GM18951 (cell line): ENCODE measurements at regions not wholly inside any gene's neighbourhood (a gene's known extent, or its start where the extent isn't known, plus 50 kb on each side); places are given as distances from the start of the nearest gene placed in this dataset.

Source experiments
- POLR2A ChIP-seq: IDR thresholded peaks from 4 replicates; pipeline ENCODE4 v1.6.1; 2011; ENCODE audit warnings: mild to moderate bottlenecking; ENCODE audit not compliant: insufficient read length, insufficient read depth; ENCODE audit errors: extremely low read depth
- in situ Hi-C: fragments of 300-500 bp; cut with MboI; formaldehyde crosslinking; loops from one replicate; pipeline ENCODE4 v1.12.0; 2022; ENCODE audit warnings: low sequenced_read_pairs, mixed read lengths, inconsistent platforms; ENCODE audit not compliant: unreplicated experiment

DNA sequence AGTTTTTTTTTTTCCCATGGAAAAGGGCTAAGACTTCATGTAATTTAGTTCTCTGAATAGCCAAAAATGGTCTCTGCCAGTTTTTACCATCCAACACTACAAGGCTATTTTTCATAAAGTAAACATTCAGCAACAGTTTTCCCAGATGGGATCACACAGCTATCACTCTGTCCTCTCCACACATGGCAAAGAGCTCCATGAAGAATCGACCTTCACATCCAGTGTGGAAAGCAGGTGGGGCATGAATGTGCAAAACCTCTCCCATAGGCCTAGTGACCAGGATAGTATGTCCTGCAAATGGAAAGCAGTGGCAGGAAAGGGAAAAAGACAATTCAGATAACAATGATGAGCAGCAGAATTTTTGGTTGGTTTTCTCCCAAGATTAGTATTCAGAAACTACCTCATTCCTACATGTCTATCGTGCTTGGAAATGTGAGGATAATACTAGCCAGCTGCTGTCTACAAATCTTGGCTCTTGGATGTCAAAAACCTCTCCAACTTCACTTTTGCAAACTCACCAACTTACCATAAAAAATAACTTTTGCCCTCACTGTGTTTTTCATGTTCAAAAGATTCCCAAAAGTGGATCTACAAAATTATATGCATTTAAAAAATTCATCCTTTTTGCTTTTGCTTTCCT, 159.7 kb upstream of the MCHR2 start:
- in situ Hi-C loops: no loop called here
- TF ChIP-seq POLR2A: no peak

DNA sequence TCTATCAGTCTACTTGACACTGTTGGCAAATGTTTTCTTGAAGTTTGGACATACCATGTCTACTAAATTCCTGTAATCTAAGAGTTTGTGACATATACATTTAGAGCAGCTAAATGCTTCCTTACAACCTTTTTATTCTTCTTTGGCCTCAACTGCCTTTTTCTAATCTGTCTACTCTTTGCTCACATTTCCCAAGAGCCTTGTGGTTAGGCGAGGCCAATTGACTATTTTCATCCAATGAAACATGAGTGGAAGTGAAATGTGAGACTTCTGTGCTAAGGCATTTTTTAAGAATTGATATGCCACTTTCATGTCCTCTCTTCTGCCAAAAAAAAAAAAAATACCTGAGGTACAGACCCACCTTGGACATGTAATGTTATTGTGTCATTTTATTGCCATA, 158.2 kb upstream of the MCHR2 start:
- TF ChIP-seq POLR2A: no peak
- in situ Hi-C loops: no loop called here

DNA sequence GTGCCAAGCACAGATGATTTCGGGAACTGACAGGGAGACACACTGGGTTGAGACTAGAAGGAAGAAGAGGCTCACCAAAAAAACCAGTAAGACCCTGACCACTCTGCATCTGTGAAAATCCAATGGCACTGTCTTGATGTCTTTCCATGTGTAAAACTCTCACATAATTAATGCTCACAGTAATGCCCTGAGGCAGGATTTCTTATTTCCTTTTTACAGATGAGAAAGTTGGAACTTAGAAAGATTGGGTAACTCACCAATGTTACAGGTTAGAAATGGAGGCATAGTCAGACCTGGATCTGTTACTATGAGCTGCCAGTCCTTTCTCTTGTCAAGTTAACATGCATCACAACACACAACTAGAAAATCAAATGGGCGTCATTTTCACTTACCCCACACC, 151.0 kb upstream of the MCHR2 start:
- TF ChIP-seq POLR2A: no peak
- in situ Hi-C loops: no loop called here

DNA sequence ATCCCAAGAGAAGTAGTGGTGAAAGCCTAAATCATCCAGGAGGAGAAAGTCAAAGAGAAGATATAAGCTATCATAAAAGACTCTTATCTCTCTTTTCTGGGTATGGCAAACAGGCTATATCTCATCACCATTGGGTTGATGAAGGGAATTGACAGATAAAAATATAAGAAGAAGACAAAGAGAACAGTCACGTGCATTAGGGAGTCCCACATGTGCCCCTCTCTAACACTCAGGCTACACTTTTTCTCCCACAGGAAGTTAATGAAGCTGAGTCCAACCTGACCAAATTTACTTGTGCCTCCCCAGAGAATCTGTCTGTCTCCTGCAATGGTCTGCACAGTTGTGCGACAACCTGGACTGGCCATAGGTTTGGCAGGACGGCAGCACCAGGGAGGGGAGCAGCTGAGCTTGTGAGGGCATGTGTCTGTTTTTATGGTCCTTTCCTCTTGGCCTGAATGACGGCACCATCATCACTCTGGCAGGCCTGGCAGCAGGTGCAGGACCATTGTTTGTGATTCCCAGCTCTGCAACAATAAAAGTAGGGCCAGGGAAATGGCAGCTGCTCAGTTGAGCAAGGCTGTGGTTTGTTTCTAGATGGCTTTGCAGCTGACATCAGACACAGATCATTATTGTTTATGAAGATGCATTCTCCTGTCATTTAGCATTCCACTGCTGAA, 144.5 kb upstream of the MCHR2 start:
- in situ Hi-C loops: no loop called here

DNA sequence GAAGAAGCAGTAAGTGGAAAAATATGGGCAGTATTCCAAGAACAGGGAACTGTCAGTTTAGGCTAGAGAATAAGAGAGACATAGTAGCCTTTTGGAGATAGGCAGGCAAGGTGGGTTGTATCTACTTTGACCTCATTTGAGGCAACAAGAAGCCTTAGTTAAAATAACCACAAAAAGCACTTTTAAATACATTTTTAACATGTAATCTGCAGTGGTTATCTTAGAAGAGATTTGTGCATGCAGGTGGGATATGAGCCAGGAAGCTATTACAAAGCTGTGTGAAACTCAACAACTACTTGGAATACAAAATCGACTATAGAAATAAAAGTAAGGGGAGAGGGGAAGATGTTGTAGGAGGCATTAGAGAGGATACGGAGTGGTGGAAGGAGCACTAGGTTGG, 143.7 kb upstream of the MCHR2 start:
- in situ Hi-C loops: no loop called here
- TF ChIP-seq POLR2A: no peak

More for the DNA sequence above, 144.5 kb upstream of the MCHR2 start:
- no peak for TF ChIP-seq POLR2A

DNA sequence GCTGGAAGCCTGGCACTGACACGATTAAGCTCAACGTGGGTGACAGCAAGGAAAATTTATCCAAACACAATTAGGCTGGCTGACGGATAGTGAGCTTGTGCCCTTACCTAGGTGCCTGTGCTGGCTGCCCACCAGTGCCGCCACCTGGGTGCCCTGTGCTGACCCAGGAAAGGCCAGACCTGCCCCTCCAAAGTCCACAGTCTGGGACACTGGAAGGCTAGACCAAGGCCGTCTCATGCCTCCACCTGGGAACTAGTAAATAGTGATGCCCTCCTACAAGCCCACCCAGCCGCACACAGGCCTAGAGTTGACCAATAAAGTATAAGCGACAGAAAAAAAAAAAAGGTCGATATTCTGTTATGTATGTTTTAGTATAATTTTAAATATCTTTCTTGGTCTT, 142.6 kb upstream of the MCHR2 start:
- no peak for TF ChIP-seq POLR2A
- in situ Hi-C loops: no loop called here

DNA sequence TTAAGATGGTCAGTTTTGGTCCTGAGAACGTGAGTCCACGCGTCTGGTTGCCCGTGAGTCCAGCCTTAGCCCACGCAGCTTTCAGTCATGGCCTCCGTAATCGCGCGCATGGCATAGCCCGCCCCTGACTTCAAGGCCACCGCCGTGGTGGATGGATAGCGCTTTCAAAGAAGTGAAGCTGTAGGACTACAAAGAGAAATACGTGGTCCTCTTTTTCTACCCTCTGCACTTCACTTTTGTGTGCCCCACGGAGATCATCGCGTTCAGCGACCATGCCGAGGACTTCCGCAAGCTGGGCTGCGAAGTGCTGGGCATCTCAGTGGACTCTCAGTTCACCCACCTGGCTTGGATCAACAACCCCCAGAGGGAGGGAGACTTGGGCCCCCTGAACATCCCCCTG, 142.0 kb upstream of the MCHR2 start:
- in situ Hi-C loops: no loop called here
- no peak for TF ChIP-seq POLR2A

DNA sequence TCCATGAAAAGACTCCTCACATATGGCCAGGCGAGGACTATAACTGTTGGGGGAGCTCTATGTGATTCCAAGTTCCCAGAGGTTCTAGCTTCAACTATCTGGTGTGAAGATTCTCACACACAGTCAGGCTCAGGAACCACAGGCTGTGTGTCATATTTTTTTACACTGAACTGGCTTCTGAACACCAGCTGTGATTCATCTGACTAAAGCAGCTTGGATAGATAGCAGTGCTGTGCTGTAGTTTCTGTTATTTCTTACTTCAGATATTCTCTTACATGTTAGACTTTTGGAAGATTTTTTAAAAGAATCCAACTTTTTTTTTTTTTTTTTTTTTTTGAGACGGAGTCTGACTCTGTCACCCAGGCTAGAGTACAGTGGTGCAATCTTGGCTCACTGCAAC, 140.7 kb upstream of the MCHR2 start:
- no peak for TF ChIP-seq POLR2A
- in situ Hi-C loops: no loop called here

DNA sequence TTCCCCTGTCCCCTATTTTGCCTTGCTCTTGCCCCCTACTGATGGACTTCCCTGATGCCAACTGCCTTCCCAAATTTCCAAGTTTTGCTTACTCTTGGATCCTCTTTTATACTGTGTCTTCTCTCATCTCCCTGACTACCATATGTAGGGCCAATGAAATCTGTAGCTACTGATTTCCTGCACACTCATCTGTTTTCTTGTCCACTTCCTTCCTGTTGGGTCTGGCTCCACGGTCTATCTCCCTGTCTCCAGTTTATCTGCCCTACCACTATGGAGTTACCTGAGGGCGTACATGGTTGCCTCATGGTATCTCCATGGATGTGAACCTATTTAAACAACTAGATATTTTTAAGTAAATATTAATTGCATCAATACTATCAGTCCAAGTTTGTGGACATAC, 140.3 kb upstream of the MCHR2 start:
- in situ Hi-C loops: no loop called here
- TF ChIP-seq POLR2A: no peak

DNA sequence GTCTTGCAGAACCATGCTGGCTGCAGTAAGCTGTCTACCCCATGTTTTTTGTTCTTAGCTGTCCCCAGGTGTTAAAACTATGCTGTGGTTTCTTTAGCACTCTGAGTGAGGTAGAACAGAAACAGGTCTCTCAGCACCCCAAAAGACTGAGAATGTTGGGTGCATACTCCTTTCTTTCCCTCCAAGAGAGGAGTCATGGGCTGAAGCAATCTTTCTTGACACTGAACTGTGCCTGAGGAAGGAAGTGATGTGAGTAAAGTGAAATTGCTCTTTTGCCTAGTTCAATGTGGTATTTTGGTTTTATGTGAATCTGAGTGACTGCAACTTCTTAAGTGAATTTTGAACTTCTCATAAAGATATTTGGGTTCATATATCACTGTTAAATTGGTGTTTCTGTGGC, 138.0 kb upstream of the MCHR2 start:
- in situ Hi-C loops: no loop called here

DNA sequence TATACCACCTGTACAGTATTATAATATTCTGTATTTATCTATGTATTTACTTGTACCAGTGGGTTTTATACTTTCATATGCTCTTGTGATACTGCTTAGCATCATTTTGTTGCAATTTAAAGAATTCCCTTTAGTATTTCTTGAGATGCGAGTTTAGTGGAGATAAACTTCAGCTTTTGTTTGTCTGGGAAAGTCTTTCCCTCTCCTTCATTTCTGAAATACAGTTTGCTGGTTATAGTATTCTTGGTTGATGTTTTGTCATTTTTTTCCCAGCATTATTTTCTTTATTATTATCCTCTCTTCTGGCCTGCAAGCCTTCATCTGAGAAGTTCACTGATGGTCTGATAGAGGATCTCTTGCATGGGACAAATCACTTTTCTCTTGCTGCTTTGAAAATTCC, 136.6 kb upstream of the MCHR2 start:
- no peak for TF ChIP-seq POLR2A
- in situ Hi-C loops: no loop called here

More for the DNA sequence above, 138.0 kb upstream of the MCHR2 start:
- no peak for TF ChIP-seq POLR2A

DNA sequence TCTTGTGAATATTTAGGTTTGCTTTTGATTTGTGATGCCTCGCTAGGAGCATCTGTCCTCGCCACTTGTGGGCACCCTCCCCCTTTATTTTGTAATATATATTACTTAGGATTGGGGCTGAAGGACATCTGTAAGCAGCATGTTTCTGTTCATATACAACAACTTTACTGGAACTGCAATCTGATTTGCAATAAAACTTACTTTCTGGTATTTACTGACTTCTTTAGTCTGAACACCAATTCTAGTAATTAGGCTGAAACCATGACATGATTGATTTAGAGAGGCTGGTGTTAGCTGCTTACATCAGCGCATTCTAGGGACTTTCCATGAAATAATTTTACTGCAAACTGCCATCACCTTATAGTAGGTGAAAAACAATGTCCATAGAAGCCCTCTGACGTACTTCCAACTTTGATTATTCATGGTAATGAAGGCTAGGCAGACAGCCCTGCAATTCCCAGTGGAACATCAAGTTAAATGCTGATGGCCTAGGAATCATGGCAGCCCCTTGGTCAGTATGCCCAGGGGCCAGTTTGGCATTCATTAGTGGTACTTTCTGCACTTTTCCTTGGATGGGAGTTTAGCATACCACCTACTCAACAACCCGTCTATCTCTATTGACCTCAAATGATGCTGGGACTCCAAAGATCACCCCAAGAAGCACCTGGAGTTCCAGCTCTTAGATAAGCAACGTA, 132.9 kb upstream of the MCHR2 start:
- TF ChIP-seq POLR2A: no peak
- in situ Hi-C loops: no loop called here

DNA sequence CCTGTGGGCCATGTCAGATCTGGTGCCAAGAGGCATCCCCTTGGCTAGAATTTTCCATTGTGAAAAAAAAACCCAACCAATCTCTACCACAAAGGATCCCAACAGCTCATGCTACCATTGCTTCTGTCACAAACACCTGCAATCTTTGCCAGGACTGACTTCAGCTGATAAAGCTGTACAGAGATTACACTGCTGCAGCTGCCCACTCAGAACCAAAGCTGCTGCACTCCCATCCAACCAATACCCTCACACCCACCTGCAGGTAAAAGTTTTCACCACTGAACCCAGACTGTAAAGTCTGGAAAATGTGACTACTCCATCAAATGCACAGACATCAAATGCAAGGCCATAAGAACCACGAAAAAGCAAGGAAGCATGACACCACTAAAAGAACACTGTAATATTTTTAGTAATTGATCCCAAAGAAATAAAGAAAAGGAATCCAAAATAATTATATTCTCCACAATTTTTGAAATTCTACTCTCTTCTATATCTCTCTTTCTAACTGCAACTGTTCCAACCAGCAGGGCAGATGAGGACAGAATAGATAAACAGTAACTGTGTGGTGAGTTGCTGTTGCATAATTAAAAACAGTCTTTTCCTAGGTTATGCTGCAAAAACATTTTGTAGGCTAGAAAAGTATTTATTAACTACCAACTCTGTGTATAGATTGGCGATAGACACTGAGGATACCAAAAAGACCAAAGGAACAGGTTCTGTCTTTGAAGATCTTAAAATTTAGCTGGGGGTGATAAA, 128.0 kb upstream of the MCHR2 start:
- in situ Hi-C loops: loop anchor here (25.0 kb wide), 1 partner anchor 540 kb away; no protein-coding TSS in a partner anchor
- no peak for TF ChIP-seq POLR2A
